MG63 (cell line): ENCODE measurements at regions not wholly inside any gene's neighbourhood (a gene's known extent, or its start where the extent isn't known, plus 50 kb on each side); places are given as distances from the start of the nearest gene placed in this dataset.
A peak's percentile ranks its signal among the peaks of the same experiment; 100 is the strongest.
"Not testable (repeated sequence)": the region's sequence is repeated elsewhere in the genome, so short reads cannot be mapped to it uniquely, and the experiment has no call there.

ENCODE experiments used
- DNase-seq: peaks from one replicate; pipeline ENCODE4 v3.0.0-alpha.2; 2020
- H3K27me3 ChIP-seq: fragments of 250-450 bp; sonication (Bioruptor Pico); 2 replicates; pipeline ENCODE4 v1.5.1; 2020; ENCODE audit warnings: mild to moderate bottlenecking, moderate library complexity
- H3K36me3 ChIP-seq: fragments of 250-450 bp; sonication (Bioruptor Pico); 2 replicates; pipeline ENCODE4 v1.5.1; 2020; ENCODE audit warnings: mild to moderate bottlenecking, moderate library complexity
- H3K4me3 ChIP-seq: fragments of 250-450 bp; sonication (Bioruptor Pico); 2 replicates; pipeline ENCODE4 v1.5.1; 2020; ENCODE audit warnings: mild to moderate bottlenecking, moderate library complexity
- H3K9me3 ChIP-seq: fragments of 250-450 bp; sonication (Bioruptor Pico); 2 replicates; pipeline ENCODE4 v1.5.1; 2020; ENCODE audit warnings: mild to moderate bottlenecking, moderate library complexity

DNA sequence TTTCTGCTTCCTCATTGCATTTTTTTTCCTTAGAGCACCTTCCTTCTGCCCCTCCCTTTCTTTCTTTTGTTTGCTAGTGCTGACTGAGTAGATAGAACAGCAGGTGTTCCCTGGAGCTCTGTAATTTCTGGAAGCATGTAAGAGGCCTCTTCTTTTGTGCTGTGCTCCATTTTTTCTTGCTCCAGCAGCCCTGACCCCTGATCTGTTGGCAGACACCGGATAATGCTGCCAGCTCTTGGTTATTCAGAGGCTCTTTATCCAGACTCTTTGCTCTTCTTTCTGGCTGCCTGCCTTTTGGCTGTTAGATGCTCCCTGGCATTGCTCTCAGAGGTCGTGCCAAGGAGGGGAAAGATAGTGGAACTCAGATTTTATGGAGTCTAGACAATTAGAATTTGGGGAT lies 104.4 kb upstream of the RBMS3 start:
- H3K36me3 ChIP-seq: no peaks in the 10 kb centered on the region
- H3K9me3 ChIP-seq: no peaks in the 10 kb centered on the region
- no peaks in the 10 kb centered on the region for H3K27me3 ChIP-seq
- DNase-seq: peak; percentile 69
- no peak overlapping the region for H3K4me3 ChIP-seq

DNA sequence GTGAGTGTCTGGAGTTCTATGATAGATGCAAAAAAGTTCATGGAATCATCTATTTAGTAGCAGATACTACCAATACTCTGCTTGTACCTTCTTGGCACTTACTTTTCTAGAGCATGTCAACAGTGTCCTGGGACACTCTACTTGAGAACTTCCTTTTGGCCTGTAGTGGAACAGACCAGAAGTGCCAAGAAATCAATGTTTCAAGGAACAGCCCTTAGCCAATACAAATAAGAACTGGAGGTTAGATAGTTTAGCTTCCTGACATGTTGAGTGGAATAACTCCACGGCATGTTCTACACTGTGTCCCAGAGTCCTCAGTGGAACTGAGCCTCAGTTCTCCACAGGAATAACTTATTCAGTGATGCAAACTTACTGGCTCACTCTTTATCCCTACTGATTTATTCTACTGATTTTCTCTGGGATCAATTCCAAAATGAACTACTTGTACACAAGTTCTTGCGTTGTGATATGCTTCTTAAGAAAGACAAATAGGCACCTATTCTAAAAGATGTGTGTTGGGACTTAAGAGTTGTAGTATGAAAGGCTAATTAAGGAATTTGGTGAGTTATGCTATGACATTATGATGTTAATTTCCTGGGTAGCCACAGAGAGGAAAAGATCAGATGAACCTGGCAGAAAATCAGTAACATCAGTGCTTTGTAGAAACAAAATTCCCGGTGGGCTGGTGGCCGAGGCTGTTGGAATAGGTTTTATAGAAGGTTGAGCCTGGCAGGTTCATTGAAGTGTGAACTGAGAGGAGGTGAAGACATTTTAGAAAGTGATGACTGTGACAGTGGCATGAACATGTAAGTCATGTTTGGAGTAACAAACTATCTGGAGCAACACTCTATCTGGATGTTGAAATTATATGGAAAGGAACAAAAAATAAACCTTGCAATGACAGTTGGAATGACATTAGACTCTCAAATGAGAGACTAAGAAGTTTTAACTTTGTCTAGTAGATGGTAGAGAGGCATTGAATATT lies 101.8 kb upstream of the RBMS3 start:
- Histone ChIP-seq H3K9me3 (no peaks in the 10 kb centered on the region), H3K27me3 (no peaks in the 10 kb centered on the region), H3K4me3 (no peak overlapping the region), H3K36me3 (no peaks in the 10 kb centered on the region)
- DNase-seq: no peak

DNA sequence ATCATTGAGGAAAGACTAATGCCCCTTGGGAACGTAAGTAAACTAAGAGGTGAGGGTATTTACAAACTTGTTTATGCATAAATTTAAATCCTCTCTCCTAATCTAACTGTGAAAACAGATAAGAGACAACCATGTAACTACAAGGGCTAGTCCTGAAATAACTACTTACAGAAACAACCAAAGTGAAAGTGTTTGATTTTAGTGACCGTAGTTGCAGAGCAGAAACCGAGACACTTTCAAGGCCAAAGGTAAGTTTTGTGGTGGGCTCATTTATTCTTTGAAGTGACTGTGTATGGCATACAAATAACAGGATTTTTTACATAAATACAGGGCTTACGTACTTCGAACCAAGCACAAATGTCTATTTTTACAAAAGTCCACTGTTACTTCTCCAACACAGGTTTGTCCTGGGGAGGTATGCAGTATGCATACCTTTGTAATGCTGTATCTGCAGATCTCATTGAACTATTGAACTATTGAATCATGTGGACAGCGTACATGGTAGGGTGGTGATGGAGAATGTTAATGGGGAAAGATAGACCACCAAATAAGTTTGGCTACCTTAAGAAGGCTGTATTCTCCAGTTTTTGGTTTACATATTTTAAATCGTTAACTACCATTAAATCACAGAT lies 99.6 kb upstream of the RBMS3 start:
- DNase-seq: no peak
- Histone ChIP-seq H3K27me3 (no peaks in the 10 kb centered on the region), H3K36me3 (no peaks in the 10 kb centered on the region), H3K9me3 (no peaks in the 10 kb centered on the region), H3K4me3 (no peak overlapping the region)

DNA sequence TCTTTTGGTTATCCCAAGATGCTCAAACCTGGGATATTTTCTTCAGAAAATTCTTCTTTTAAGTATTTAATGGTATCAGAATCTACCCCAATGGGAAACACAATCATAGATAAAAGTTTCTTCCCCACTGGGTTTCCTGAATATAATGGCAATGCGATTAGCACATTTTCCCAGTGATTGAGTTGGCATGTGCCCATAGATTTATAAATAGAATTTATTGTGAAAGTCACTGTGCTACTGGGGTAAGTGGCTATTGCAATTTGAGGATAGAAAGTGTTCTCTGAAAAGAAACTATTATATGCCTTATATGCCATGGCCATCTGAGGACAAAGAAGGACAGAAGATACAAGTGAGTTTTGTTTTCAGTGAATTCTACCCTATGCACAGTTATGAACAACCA lies 99.0 kb upstream of the RBMS3 start:
- no peaks in the 10 kb centered on the region for H3K36me3 ChIP-seq
- no peak for DNase-seq
- no peaks in the 10 kb centered on the region for H3K9me3 ChIP-seq
- no peak overlapping the region for H3K4me3 ChIP-seq
- H3K27me3 ChIP-seq: no peaks in the 10 kb centered on the region

DNA sequence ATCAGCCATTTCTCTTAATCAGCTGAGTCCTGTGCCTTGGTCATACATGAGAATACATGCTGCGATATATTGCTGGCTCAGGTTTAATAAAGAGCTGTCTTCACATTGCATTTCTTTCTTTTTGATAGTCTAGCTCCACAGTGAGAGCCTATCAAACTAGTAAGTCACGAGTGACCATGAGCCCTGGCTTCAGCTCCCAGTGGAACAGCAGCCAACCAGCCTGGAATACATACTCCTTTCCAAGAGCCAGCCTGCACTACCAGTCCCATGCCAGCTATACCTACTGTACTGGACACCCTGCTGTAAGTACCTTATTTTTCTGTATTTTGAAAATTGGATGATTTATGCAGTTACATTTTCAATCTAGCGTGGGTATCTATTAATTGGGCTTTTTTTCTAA lies 98.0 kb upstream of the RBMS3 start:
- H3K9me3 ChIP-seq, DNase-seq, H3K36me3 ChIP-seq, H3K27me3 ChIP-seq, H3K4me3 ChIP-seq: not testable (repeated sequence)

DNA sequence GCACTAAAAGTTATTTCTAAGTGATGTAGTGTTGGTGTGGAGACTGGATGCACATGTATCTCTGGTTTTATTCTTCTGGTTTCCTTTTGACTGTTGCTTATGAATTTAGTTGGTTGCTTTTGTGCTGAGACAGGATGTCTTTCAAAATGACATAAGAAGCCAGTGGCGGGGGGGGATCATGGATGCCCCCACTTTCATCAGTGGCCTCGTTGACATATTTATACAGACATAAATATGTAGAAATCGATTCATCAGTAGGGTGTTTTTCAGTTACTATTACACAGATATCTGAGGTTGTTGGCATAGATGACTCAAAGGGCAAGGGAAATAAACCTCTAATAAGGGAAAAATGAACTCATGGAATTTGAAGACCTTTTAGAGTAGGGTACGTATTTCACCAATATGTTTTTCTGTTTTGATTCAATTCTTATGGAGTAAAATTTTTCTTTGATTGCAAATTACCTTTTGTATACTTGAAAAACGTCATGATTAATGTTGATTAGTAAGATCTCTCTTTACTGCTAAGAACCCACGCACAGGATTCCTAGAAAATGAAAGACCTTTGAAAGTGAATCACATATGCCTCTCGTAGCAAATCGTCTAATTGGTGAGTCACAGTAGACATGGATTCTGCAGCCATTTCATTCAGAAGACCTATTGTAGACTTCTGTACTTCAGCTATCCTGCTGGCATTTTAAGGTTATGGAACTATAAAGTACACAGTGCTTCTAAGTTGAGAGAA lies 97.4 kb upstream of the RBMS3 start:
- no peak for DNase-seq
- no peak overlapping the region for H3K4me3 ChIP-seq
- H3K27me3 ChIP-seq: no peaks in the 10 kb centered on the region
- H3K9me3 ChIP-seq: no peaks in the 10 kb centered on the region
- H3K36me3 ChIP-seq: no peaks in the 10 kb centered on the region

DNA sequence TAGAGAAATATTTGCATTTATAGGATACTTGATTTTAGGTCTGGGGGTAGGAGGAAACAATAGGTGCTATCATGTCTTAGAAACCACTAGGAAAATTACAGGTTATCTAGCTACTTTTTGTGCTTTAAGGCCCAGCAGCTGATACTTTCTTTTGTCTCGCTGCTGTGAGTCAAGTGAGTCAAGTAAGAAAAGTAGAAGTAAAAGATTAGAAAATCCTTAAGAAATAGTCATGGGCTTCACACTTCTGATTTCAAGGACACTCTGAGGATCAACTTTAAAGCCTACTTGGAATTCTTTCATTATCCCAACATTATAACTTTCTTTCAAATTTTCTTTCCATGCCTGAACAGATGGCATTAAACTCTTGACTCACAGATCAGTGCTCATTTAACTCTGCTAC lies 95.2 kb upstream of the RBMS3 start:
- no peak for DNase-seq
- no peaks in the 10 kb centered on the region for H3K9me3 ChIP-seq

DNA sequence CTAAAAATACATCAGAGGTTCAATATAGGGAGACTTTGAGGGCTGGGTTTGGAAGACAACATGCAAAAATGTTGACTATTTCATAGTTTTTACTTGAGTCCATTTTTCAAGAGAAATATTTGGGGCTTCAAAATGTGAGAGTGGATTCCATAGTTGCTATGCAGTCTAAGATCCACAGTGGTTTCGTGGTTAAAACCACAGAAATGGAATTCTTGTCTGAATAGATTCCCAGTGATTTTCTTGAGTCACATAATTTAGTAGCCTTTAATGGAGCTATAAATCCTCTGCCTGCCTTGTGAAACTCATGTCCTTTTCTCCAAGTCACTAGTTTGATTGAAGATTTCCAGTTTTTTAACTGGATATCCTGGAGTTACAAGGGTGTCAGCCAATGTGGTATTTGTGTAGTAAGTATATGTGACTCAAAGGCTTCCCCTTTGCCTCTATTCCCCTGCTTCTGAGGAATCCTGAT lies 94.7 kb upstream of the RBMS3 start:
- Histone ChIP-seq H3K27me3 (no peaks in the 10 kb centered on the region), H3K36me3 (no peaks in the 10 kb centered on the region), H3K4me3 (no peak overlapping the region), H3K9me3 (no peaks in the 10 kb centered on the region)
- DNase-seq: no peak

More for the DNA sequence above, 95.2 kb upstream of the RBMS3 start:
- Histone ChIP-seq H3K4me3 (no peak overlapping the region), H3K27me3 (no peaks in the 10 kb centered on the region), H3K36me3 (no peaks in the 10 kb centered on the region)

DNA sequence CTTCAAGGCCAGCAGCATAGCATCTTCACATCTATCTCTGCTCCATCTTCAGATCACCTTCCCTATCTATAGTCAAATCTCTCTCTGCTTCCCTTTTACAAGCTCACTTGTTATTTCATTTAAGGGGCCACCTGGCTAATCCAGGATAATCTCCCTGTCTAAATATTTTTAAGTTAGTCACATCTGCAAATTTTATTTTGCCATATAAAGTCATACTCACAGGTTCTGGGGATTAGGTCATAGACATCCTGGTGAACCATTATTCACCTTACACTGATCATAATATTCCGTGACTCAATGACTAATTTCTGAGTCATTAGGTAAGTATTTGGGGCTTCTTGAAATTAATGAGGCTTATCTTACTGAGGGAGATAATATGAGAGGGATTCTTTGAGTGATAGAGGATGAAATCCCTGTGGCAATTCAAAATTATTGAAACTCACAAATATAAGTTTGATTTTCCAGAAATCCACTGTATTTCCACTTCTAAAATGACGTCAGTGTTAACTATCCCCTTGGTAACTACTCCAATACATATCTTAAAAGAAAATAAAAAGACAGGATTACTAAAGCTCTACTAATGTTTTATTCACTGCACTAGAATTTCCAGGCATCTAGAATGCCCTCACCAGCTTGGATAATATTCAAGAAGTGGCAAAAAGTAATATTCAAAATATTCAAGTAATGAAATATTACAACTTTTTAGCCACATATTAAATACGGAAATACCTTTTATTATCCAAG lies 93.7 kb upstream of the RBMS3 start:
- Histone ChIP-seq H3K4me3 (no peak overlapping the region), H3K9me3 (no peaks in the 10 kb centered on the region), H3K27me3 (no peaks in the 10 kb centered on the region), H3K36me3 (no peaks in the 10 kb centered on the region)
- no peak for DNase-seq

DNA sequence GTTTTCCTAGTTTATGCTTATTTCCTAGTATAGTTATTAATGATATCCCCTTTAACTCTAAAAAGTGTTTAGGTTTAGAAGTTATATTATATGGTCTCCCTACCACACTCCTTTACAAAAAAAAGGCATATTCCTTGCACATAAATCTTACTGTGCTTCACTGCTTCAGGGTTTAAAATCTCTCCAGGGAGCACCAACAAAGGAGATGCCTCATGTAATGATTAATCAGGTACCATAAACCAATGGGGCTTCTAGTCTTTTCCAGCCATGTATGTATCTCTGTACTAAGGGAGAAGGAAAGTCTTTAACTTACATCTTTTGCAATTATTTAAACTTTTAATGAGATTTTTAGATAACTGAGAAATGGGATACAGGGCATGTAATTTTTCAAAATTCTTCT lies 91.5 kb upstream of the RBMS3 start:
- Histone ChIP-seq H3K27me3 (no peaks in the 10 kb centered on the region), H3K36me3 (no peaks in the 10 kb centered on the region), H3K9me3 (peaks cover 7% of the 10 kb centered on the region), H3K4me3 (no peak overlapping the region)
- DNase-seq: no peak

DNA sequence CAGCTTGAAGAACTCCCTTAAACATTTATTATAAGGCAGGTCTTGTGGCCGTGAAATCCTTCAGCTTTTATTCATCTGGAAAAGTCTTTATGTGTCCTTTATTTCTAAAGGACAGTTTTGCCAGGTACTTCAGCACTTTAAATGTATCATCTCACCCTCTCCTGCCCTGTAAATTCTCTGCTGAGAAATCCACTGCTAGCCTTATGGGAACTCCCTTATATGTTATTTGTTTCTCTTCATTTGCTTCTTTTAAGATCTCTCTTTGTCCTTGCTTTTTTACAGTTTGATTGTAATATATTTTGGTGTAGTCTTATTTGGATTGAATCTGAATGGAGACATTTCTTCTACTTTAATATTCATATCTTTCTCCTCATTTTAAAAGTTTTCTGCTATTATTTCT lies 86.7 kb upstream of the RBMS3 start:
- peaks cover 7% of the 10 kb centered on the region for H3K9me3 ChIP-seq
- H3K4me3 ChIP-seq: no peak overlapping the region
- no peaks in the 10 kb centered on the region for H3K27me3 ChIP-seq
- no peak for DNase-seq
- no peaks in the 10 kb centered on the region for H3K36me3 ChIP-seq

DNA sequence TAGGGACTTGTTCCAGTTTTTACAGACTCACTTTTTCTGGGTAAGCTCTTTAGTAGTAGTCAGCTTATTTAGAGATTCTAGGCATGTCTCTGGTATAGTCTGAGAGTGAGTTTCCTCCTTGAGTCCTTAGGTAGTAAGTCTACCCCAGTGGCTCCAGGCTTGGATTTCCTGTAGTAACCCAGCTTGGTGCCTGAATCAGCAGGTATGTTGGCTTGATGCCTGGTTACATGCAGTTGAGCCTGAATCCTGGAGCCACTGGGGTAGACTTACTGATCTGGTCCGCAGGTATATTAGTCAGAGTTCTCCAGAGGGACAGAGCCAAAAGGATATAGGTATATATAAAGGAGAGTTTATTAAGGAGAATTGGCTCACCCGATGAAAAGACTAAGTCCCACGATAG lies 85.8 kb upstream of the RBMS3 start:
- no peak overlapping the region for H3K4me3 ChIP-seq
- no peaks in the 10 kb centered on the region for H3K36me3 ChIP-seq
- DNase-seq: peak; percentile 72
- no peaks in the 10 kb centered on the region for H3K27me3 ChIP-seq
- H3K9me3 ChIP-seq: peaks cover 7% of the 10 kb centered on the region

DNA sequence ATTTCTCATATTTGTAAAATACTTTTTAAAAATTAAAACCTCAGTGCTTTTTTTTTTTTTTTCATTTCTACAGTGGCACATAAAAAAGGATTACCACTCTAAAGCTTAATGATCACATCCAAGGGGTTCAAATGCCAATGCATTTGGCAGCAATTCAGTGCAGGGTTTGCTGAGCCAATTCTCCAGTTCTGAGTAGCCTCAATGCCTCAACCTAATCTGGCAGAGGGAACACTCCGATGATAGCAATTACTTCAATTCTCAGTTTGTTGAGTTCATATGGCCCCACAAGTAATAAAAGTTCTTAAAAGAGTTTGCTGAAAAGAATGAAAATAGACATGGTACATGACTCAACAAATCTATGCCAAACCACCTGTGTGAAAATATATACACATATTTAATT lies 79.3 kb upstream of the RBMS3 start:
- DNase-seq: peak; percentile 62
- H3K27me3 ChIP-seq: no peaks in the 10 kb centered on the region
- no peaks in the 10 kb centered on the region for H3K9me3 ChIP-seq
- H3K36me3 ChIP-seq: no peaks in the 10 kb centered on the region
- no peak overlapping the region for H3K4me3 ChIP-seq

DNA sequence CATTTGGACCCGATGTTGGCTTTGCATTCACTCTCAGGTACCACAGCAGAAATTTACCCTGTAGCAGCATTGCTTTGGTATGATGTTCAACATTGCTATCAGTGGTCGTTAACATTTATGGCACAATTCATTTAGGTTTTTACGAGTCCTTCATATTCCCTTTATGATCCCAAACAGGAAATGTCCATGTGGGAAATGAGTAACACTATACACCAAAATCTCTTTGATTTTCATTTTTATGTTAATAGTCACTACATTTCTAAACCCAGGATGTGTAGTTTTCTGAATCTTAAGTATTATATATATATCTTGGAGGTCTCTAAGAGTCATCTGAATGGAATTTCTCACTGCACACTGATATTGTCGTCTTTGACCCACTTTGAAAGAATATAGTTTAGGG lies 78.5 kb upstream of the RBMS3 start:
- no peak overlapping the region for H3K4me3 ChIP-seq
- no peaks in the 10 kb centered on the region for H3K36me3 ChIP-seq
- no peaks in the 10 kb centered on the region for H3K27me3 ChIP-seq
- DNase-seq: no peak
- H3K9me3 ChIP-seq: no peaks in the 10 kb centered on the region

DNA sequence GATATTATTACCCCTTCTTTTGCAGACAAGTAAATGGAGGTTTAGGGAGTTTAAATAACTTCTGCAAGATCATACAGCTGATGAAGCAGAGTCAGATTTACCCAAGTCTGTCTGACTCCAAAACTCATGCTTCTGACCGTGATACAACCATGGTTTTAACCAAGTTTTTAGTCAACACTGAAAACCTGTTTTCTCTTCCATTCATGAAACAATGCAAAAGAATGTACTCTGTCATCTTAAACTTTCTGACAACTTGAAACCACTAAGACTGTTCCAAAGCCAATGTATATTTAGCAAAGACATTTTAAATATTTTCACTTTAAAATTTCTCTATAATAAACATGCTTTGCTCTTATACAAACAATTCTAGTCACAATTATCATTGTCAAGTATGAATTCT lies 77.0 kb upstream of the RBMS3 start:
- no peaks in the 10 kb centered on the region for H3K27me3 ChIP-seq
- H3K9me3 ChIP-seq: no peaks in the 10 kb centered on the region
- no peak for DNase-seq
- H3K4me3 ChIP-seq: no peak overlapping the region
- no peaks in the 10 kb centered on the region for H3K36me3 ChIP-seq

DNA sequence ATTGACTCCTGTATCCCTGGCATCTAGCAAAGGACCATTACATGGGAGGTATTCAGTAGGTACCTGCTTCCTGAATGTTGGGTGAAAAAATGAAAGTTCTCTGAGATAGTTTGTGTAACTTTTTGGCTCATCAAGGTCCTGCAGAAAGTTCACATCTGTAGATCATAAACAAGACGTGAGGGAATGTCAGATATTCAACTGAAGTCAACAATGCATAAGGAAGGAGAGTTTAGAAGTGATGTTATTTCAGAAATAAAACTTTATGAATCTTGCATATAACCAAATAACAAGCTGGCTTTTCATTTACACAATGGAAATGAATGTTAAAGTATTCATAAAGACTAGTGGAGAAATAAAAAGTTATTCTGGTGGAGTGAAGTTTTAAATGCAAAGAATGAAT lies 73.4 kb upstream of the RBMS3 start:
- Histone ChIP-seq H3K9me3 (no peaks in the 10 kb centered on the region), H3K27me3 (no peaks in the 10 kb centered on the region), H3K36me3 (no peaks in the 10 kb centered on the region), H3K4me3 (no peak overlapping the region)
- no peak for DNase-seq
